Endothelial cell of umbilical vein (primary cell): ENCODE measurements at regions not wholly inside any gene's neighbourhood (a gene's known extent, or its start where the extent isn't known, plus 50 kb on each side); places are given as distances from the start of the nearest gene placed in this dataset.

Experiments used
- BruUV-seq: library from RNA; stranded (reverse); fragments of 400-500 nt; replicated peaks from 2 replicates; lab custom pipeline; 2021; lab: Mats Ljungman, UMichigan
- CTCF ChIA-PET: fragments of 300-600, 350-600 bp; sonication (Branson Sonifier 250); formaldehyde crosslinking; loops from one replicate; lab custom pipeline; 2021; ENCODE audit warnings: antibody characterized with exemption, inconsistent platforms; lab: Charles Lee
- POLR2A ChIA-PET: fragments of 300-600, 350-600 bp; sonication (Branson Sonifier 250); formaldehyde crosslinking; loops from one replicate; lab custom pipeline; 2021; ENCODE audit warnings: antibody characterized with exemption, inconsistent platforms; lab: Charles Lee
- DNase-seq: peaks from one replicate; pipeline ENCODE4 v3.0.0-alpha.2; 2011; ENCODE audit warnings: low read depth, low spot score
- FAIRE-seq: peaks from 2 replicates; lab custom pipeline; 2011; peaks lifted over from hg19 to GRCh38; lab: Jason Lieb, UNC
- H2AFZ ChIP-seq: 2 replicates; pipeline ENCODE4 v1.6.0; 2012; ENCODE audit warnings: low read depth, low read length, control low read depth, inconsistent platforms
- H3K27ac ChIP-seq: 2 replicates; pipeline ENCODE4 v1.5.1; 2011; ENCODE audit warnings: low read depth, mild to moderate bottlenecking, control low read depth, low read length, moderate library complexity; ENCODE audit not compliant: insufficient read depth
- H3K27me3 ChIP-seq, 2 experiments: 2 replicates each; pipeline versions ENCODE4 v1.6.0 to v1.6.1; 2011; ENCODE audit warnings: low read length in 2 of 2, mixed read lengths in 1 of 2; ENCODE audit not compliant: control insufficient read depth in 2 of 2, insufficient read depth in 2 of 2
- H3K36me3 ChIP-seq, 2 experiments: 2 replicates in 1 of 2; 3 replicates in 1 of 2; pipeline ENCODE4 v1.5.1; 2011; ENCODE audit warnings: low read length in 2 of 2, mild to moderate bottlenecking in 1 of 2, moderate library complexity in 1 of 2; ENCODE audit not compliant: control insufficient read depth in 2 of 2, insufficient read depth in 2 of 2; ENCODE audit errors: extremely low read depth in 1 of 2
- H3K4me1 ChIP-seq: 3 replicates; pipeline ENCODE4 v1.5.1; 2011; ENCODE audit warnings: mild to moderate bottlenecking, low read length; ENCODE audit not compliant: control insufficient read depth, insufficient read depth; ENCODE audit errors: extremely low read depth
- H3K4me2 ChIP-seq: 2 replicates; pipeline ENCODE4 v1.6.1; 2011; ENCODE audit warnings: low read length, control low read depth, mixed read lengths; ENCODE audit not compliant: insufficient read depth
- H3K4me3 ChIP-seq, 3 experiments: fragments of 200-600 bp in 1 of 3; sonication (generic), shearing (Covaris generic) in 1 of 3; replicated peaks in 1 of 3; 2 replicates each; pipeline ENCODE4 v1.5.1; 2011 to 2016; ENCODE audit warnings: control low read depth in 3 of 3, low read length in 3 of 3, mild to moderate bottlenecking in 2 of 3, inconsistent platforms in 1 of 3, low read depth in 1 of 3, moderate library complexity in 1 of 3; ENCODE audit not compliant: insufficient read depth in 1 of 3
- H3K79me2 ChIP-seq: 2 replicates; pipeline ENCODE4 v1.6.0; 2012; ENCODE audit warnings: low read length, inconsistent platforms; ENCODE audit not compliant: control insufficient read depth, insufficient read depth
- H3K9ac ChIP-seq: replicated peaks from 2 replicates; pipeline ENCODE3; 2011; ENCODE audit warnings: low read length, control low read depth; ENCODE audit not compliant: insufficient read depth; ENCODE audit errors: extremely low read depth
- H3K9me1 ChIP-seq: replicated peaks from 3 replicates; pipeline ENCODE4 v1.6.0; 2011; ENCODE audit warnings: mild to moderate bottlenecking, low read length; ENCODE audit not compliant: control insufficient read depth, insufficient read depth; ENCODE audit errors: extremely low read depth
- H3K9me3 ChIP-seq: replicated peaks from 2 replicates; pipeline ENCODE4 v1.5.1; 2012; ENCODE audit warnings: low read length, inconsistent platforms; ENCODE audit not compliant: control insufficient read depth, insufficient read depth
- H4K20me1 ChIP-seq: replicated peaks from 2 replicates; pipeline ENCODE3; 2011; ENCODE audit warnings: mild to moderate bottlenecking, low read length; ENCODE audit not compliant: control insufficient read depth, insufficient read depth; ENCODE audit errors: extremely low read depth
- CTCF ChIP-seq, 2 donors: IDR thresholded peaks; 1 replicate in 1 of 2; 2 replicates in 1 of 2; pipeline ENCODE4 v1.5.1; 2011; ENCODE audit warnings: low read length in 2 of 2, mild to moderate bottlenecking in 2 of 2, moderate library complexity in 2 of 2, control low read depth in 1 of 2, inconsistent platforms in 1 of 2, low read depth in 1 of 2; ENCODE audit not compliant: insufficient read depth in 1 of 2; ENCODE audit errors: extremely low read depth in 1 of 2
- EZH2 ChIP-seq: IDR thresholded peaks from 2 replicates; pipeline ENCODE4 v1.6.1; 2012; ENCODE audit warnings: borderline replicate concordance, low read depth, mild to moderate bottlenecking, moderate library complexity, low read length, inconsistent platforms; ENCODE audit not compliant: severe bottlenecking
- FOS ChIP-seq: IDR thresholded peaks from 2 replicates; pipeline ENCODE4 v1.6.1; 2011; ENCODE audit warnings: mild to moderate bottlenecking, low read length, moderate library complexity, borderline replicate concordance; ENCODE audit not compliant: insufficient read depth
- GATA2 ChIP-seq: IDR thresholded peaks from 2 replicates; pipeline ENCODE4 v1.7.0; 2011; ENCODE audit warnings: low read depth, mild to moderate bottlenecking, moderate library complexity, mixed read lengths, low read length; ENCODE audit not compliant: insufficient read length, insufficient read depth
- JUN ChIP-seq: IDR thresholded peaks from 2 replicates; pipeline ENCODE4 v1.6.1; 2011; ENCODE audit warnings: borderline replicate concordance, low read depth; ENCODE audit not compliant: insufficient read length, insufficient read depth
- MYC ChIP-seq: IDR thresholded peaks from one replicate; pipeline ENCODE4 v1.6.1; 2011; ENCODE audit warnings: mild to moderate bottlenecking, low read depth, low read length
- POLR2A ChIP-seq: IDR thresholded peaks from 2 replicates; pipeline ENCODE4 v1.6.1; 2012; ENCODE audit warnings: low read depth, mild to moderate bottlenecking, control low read depth, low read length
- POLR2AphosphoS5 ChIP-seq: IDR thresholded peaks from 2 replicates; pipeline ENCODE4 v1.6.1; 2012; ENCODE audit warnings: low read depth, mild to moderate bottlenecking, control low read depth, low read length, moderate library complexity; ENCODE audit not compliant: insufficient read depth
- dilution Hi-C: fragments of 300-500 bp; cut with MboI; formaldehyde crosslinking; loops from one replicate; pipeline ENCODE4 v1.15.0; 2019; ENCODE audit warnings: low sequenced_read_pairs; ENCODE audit not compliant: extremely low pct_ligation_motif_present
- intact Hi-C: fragments of 100-400 bp; cut with micrococcal nuclease; formaldehyde crosslinking; loops from one replicate; pipeline ENCODE4 v1.10.0; 2022
- TF ChIP-seq, protein P1 (sequence below): IDR thresholded peaks from 2 replicates; pipeline ENCODE4 v1.6.1; 2011; ENCODE audit not compliant: insufficient read depth, insufficient read length

GRCh38 chr11:121892131-121892681 is 223.8 kb downstream of the BLID start:
- TF ChIP-seq GATA2 (no peak), FOS (peak; percentile 6), POLR2AphosphoS5 (peak; percentile 16)
- Histone ChIP-seq H3K27me3 (peaks cover 3 to 4% of the 10 kb centered on the region in 2 experiments), H3K4me2 (no peak overlapping the region), H3K36me3 (no peaks in the 10 kb centered on the region), H4K20me1 (no peaks in the 10 kb centered on the region), H3K79me2 (no peaks in the 10 kb centered on the region), H3K9me3 (no peaks in the 10 kb centered on the region), H2AFZ (no peak overlapping the region), H3K9me1 (no peaks in the 10 kb centered on the region), H3K27ac (no peak overlapping the region), H3K4me1 (peaks cover 12% of the 10 kb centered on the region), H3K9ac (no peak overlapping the region), H3K4me3 (no peak overlapping the region)
- ChIA-PET POLR2A (no interaction called here), CTCF (no interaction called here)
- peak; percentile 87 for DNase-seq
- BruUV-seq: no TSS peak
- dilution Hi-C loops (no loop called here), intact Hi-C loops (loop anchor here (1.0 to 5.0 kb wide), 4 partner anchors 37 to 337 kb away; no protein-coding TSS in a partner anchor)
- FAIRE-seq: peak; percentile 54

DNA sequence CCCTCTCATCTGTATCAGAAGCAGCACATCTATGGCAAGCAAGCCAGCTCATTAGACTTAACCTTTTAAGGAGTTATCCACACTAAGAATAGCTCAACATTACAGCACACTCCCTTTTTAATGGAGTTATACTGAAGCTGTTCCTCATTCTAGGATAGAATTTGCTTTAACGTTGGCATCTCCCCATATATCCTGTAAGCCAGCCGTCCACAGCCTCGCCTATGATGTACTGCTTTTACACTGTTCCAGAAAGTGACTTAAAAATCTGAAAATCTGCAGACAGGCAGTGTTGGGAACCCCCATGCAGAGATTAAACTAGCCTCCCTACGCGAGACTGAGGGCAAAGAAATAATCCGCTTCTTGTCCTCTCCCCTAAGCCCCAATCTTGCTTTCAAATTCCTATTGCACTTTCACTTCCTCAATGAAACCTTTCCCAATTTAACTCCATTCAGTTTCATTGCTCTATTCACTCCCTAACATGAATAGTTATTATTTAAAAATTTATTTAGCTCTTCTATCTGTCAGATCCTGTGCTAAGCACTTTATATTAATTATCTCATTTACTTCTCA is 225.0 kb downstream of the BLID start:
- Histone ChIP-seq H3K9ac (no peak overlapping the region), H3K27ac (no peak overlapping the region), H3K36me3 (no peaks in the 10 kb centered on the region), H2AFZ (no peak overlapping the region), H3K79me2 (no peaks in the 10 kb centered on the region), H3K4me2 (no peak overlapping the region), H3K27me3 (peaks cover 3 to 4% of the 10 kb centered on the region in 2 experiments), H4K20me1 (no peaks in the 10 kb centered on the region), H3K9me1 (no peaks in the 10 kb centered on the region), H3K4me1 (peaks cover 12% of the 10 kb centered on the region), H3K4me3 (no peak overlapping the region), H3K9me3 (no peaks in the 10 kb centered on the region)
- ChIA-PET CTCF (no interaction called here), POLR2A (no interaction called here)
- TF ChIP-seq, protein P1, sequence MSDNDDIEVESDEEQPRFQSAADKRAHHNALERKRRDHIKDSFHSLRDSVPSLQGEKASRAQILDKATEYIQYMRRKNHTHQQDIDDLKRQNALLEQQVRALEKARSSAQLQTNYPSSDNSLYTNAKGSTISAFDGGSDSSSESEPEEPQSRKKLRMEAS: no peak
- TF ChIP-seq POLR2A (no peak), MYC (no peak), EZH2 (no peak), JUN (no peak), POLR2AphosphoS5 (no peak), CTCF (IDR thresholded peaks at IDR 0.05; ENCODE audit: extremely low read depth in 1 of 2, insufficient read depth in 1 of 2, low read depth in 1 of 2, low read length in 2 of 2) (no peak), GATA2 (no peak), FOS (no peak)
- BruUV-seq: no TSS peak
- no peak for DNase-seq
- FAIRE-seq: no peak
- intact Hi-C loops: loop anchor here (5.0 kb wide), 1 partner anchor 211 kb away; no protein-coding TSS in a partner anchor
- dilution Hi-C loops: no loop called here
